Tibial nerve (tissue), 4 donors: ENCODE measurements at regions not wholly inside any gene's neighbourhood (a gene's known extent, or its start where the extent isn't known, plus 50 kb on each side); places are given as distances from the start of the nearest gene placed in this dataset.
"Not testable (repeated sequence)": the region's sequence is repeated elsewhere in the genome, so short reads cannot be mapped to it uniquely, and the experiment has no call there.

ENCODE experiments used
- DNase-seq, 2 donors: peaks; one replicate each; pipeline ENCODE4 v3.0.0-alpha.2; 2019; ENCODE audit warnings: low spot score in 2 of 2
- H3K27ac ChIP-seq, 4 donors: fragments of 200-600 bp; sonication (generic) in 3 of 4; one replicate each; pipeline ENCODE4 v1.5.1; 2017 to 2019; ENCODE audit warnings: mild to moderate bottlenecking in 1 of 4
- H3K27me3 ChIP-seq, 2 donors: fragments of 200-600 bp; sonication (generic) in 1 of 2; one replicate each; pipeline versions ENCODE4 v1.5.1 to v1.6.0; 2017 to 2019
- H3K36me3 ChIP-seq, 3 donors: fragments of 200-600 bp; sonication (generic); one replicate each; pipeline ENCODE4 v1.5.1; 2018 to 2019
- H3K4me1 ChIP-seq, 4 donors: fragments of 200-600 bp; sonication (generic) in 3 of 4; one replicate each; pipeline ENCODE4 v1.5.1; 2017 to 2019
- H3K4me3 ChIP-seq, 4 donors: fragments of 200-600 bp; sonication (generic) in 3 of 4; one replicate each; pipeline ENCODE4 v1.5.1; 2017 to 2019; ENCODE audit warnings: mild to moderate bottlenecking in 1 of 4, moderate library complexity in 1 of 4
- H3K9me3 ChIP-seq, 4 donors: fragments of 200-600 bp; sonication (generic) in 3 of 4; one replicate each; pipeline ENCODE4 v1.5.1; 2017 to 2019
- CTCF ChIP-seq, 5 experiments: fragments of 200-600 bp in 3 of 5; fragments of 450-650 bp in 2 of 5; sonication (generic) in 3 of 5; IDR thresholded peaks; one replicate each; pipeline ENCODE4 v1.5.1; 2016 to 2019; ENCODE audit warnings: antibody characterized with exemption in 5 of 5, mild to moderate bottlenecking in 3 of 5, moderate library complexity in 2 of 5
- EP300 ChIP-seq, 2 donors: sonication (generic); formaldehyde crosslinking; IDR thresholded peaks; one replicate each; pipeline ENCODE4 v1.6.1; 2017; ENCODE audit warnings: antibody characterized with exemption in 2 of 2, mild to moderate bottlenecking in 1 of 2
- POLR2A ChIP-seq, 2 donors: fragments of 450-650 bp; IDR thresholded peaks; one replicate each; pipeline ENCODE4 v1.6.1; 2017; ENCODE audit warnings: antibody characterized with exemption in 2 of 2, mild to moderate bottlenecking in 2 of 2, moderate library complexity in 2 of 2
- WGBS, 2 donors: methylation state at CpG; one replicate each; pipeline ENCODE4 v1.1.5; 2018; 5-methylcytosine and 5-hydroxymethylcytosine counted together

- TF ChIP-seq EP300 (IDR thresholded peaks at IDR 0.05): no peak
- TF ChIP-seq POLR2A (IDR thresholded peaks at IDR 0.05): no peak
- TF ChIP-seq CTCF (IDR thresholded peaks at IDR 0.05): no peak
- WGBS, 2 donors: 72 to 78% methylated on average over 4 of the region's 4 CpGs
- Histone ChIP-seq H3K4me1 (no peaks in the 10 kb centered on the region), H3K27ac (no peak overlapping the region), H3K27me3 (no peaks in the 10 kb centered on the region), H3K9me3 (no peaks in the 10 kb centered on the region), H3K4me3 (no peak overlapping the region), H3K36me3 (no peaks in the 10 kb centered on the region)
- no peak for DNase-seq
These were observed 83.9 kb upstream of the NIPBL start for GRCh38 chr5:36792560-36793180.

- H3K27me3 ChIP-seq: no peaks in the 10 kb centered on the region
- no peak overlapping the region for H3K27ac ChIP-seq
- no peak for DNase-seq
- no peaks in the 10 kb centered on the region for H3K9me3 ChIP-seq
- H3K36me3 ChIP-seq: no peaks in the 10 kb centered on the region
- no peaks in the 10 kb centered on the region for H3K4me1 ChIP-seq
- no peak for TF ChIP-seq EP300 (IDR thresholded peaks at IDR 0.05)
- no peak for TF ChIP-seq CTCF (IDR thresholded peaks at IDR 0.05)
- TF ChIP-seq POLR2A (IDR thresholded peaks at IDR 0.05): no peak
- 83 to 89% methylated on average over 4 of the region's 4 CpGs for WGBS, 2 donors
- H3K4me3 ChIP-seq: no peak overlapping the region
These were observed 81.2 kb upstream of the NIPBL start for GRCh38 chr5:36795366-36795765.

GRCh38 chr5:36796155-36796554 is 80.4 kb upstream of the NIPBL start:
- WGBS, 2 donors: 50 to 55% methylated on average over 3 of the region's 3 CpGs
- Histone ChIP-seq H3K4me3 (no peak overlapping the region), H3K4me1 (no peaks in the 10 kb centered on the region), H3K9me3 (no peaks in the 10 kb centered on the region), H3K27ac (no peak overlapping the region), H3K27me3 (no peaks in the 10 kb centered on the region), H3K36me3 (no peaks in the 10 kb centered on the region)
- DNase-seq: no peak
- no peak for TF ChIP-seq EP300 (IDR thresholded peaks at IDR 0.05)
- TF ChIP-seq POLR2A (IDR thresholded peaks at IDR 0.05): no peak
- no peak for TF ChIP-seq CTCF (IDR thresholded peaks at IDR 0.05)

GRCh38 chr5:36801523-36801922 is 75.0 kb upstream of the NIPBL start:
- H3K9me3 ChIP-seq: no peaks in the 10 kb centered on the region
- H3K27me3 ChIP-seq: no peaks in the 10 kb centered on the region
- DNase-seq: no peak
- no peak overlapping the region for H3K27ac ChIP-seq
- no peaks in the 10 kb centered on the region for H3K4me1 ChIP-seq
- no peaks in the 10 kb centered on the region for H3K36me3 ChIP-seq
- H3K4me3 ChIP-seq: no peak overlapping the region
- TF ChIP-seq CTCF (IDR thresholded peaks at IDR 0.05): no peak
- TF ChIP-seq EP300 (IDR thresholded peaks at IDR 0.05): no peak
- no peak for TF ChIP-seq POLR2A (IDR thresholded peaks at IDR 0.05)

GRCh38 chr5:36802187-36802586 is 74.4 kb upstream of the NIPBL start:
- WGBS, 2 donors: 85 to 90% methylated on average over 5 of the region's 5 CpGs
- no peak for DNase-seq

GRCh38 chr5:36813249-36813648 is 63.3 kb upstream of the NIPBL start:
- H3K36me3 ChIP-seq, H3K4me1 ChIP-seq, H3K27ac ChIP-seq, DNase-seq, H3K9me3 ChIP-seq, H3K27me3 ChIP-seq, H3K4me3 ChIP-seq: not testable (repeated sequence)
- 92 to 97% methylated on average over 4 of the region's 4 CpGs for WGBS, 2 donors

More at GRCh38 chr5:36802187-36802586, 74.4 kb upstream of the NIPBL start:
- H3K9me3 ChIP-seq: no peaks in the 10 kb centered on the region
- no peak overlapping the region for H3K27ac ChIP-seq
- H3K27me3 ChIP-seq: no peaks in the 10 kb centered on the region
- no peak for TF ChIP-seq EP300 (IDR thresholded peaks at IDR 0.05)
- no peak for TF ChIP-seq POLR2A (IDR thresholded peaks at IDR 0.05)
- TF ChIP-seq CTCF (IDR thresholded peaks at IDR 0.05): no peak
- no peaks in the 10 kb centered on the region for H3K4me1 ChIP-seq
- H3K36me3 ChIP-seq: no peaks in the 10 kb centered on the region
- no peak overlapping the region for H3K4me3 ChIP-seq
